H9 (cell line): ENCODE measurements at regions not wholly inside any gene's neighbourhood (a gene's known extent, or its start where the extent isn't known, plus 50 kb on each side); places are given as distances from the start of the nearest gene placed in this dataset.

Experiments used
- DNase-seq: peaks from one replicate; pipeline ENCODE4 v3.0.0-alpha.2; 2017
- H2AFZ ChIP-seq: one replicate; pipeline ENCODE4 v1.6.1; 2013; ENCODE audit warnings: mild to moderate bottlenecking, low read length, control low read depth, moderate library complexity
- H2AK5ac ChIP-seq: 2 replicates; pipeline ENCODE4 v1.6.1; 2013; ENCODE audit warnings: low read length, control low read depth, mixed read lengths; ENCODE audit not compliant: insufficient read length
- H2BK120ac ChIP-seq: one replicate; pipeline ENCODE4 v1.6.1; 2013; ENCODE audit warnings: low read depth, mild to moderate bottlenecking, low read length, control low read depth, inconsistent platforms; ENCODE audit not compliant: poor library complexity, severe bottlenecking
- H2BK12ac ChIP-seq: 2 replicates; pipeline ENCODE4 v1.6.1; 2013; ENCODE audit warnings: low read length, control low read depth, mixed read lengths, low read depth; ENCODE audit not compliant: insufficient read length
- H2BK15ac ChIP-seq: 2 replicates; pipeline ENCODE4 v1.6.1; 2013; ENCODE audit warnings: low read depth, low read length, control low read depth
- H2BK20ac ChIP-seq: one replicate; pipeline ENCODE4 v1.6.1; 2013; ENCODE audit warnings: low read depth, mild to moderate bottlenecking, low read length, control low read depth, inconsistent platforms; ENCODE audit not compliant: poor library complexity, severe bottlenecking
- H2BK5ac ChIP-seq: 2 replicates; pipeline ENCODE4 v1.6.1; 2013; ENCODE audit warnings: low read length, control low read depth, mixed read lengths; ENCODE audit not compliant: insufficient read length
- H3K14ac ChIP-seq: 2 replicates; pipeline ENCODE4 v1.6.1; 2013; ENCODE audit warnings: low read length, control low read depth; ENCODE audit not compliant: insufficient read depth
- H3K18ac ChIP-seq: 2 replicates; pipeline ENCODE4 v1.6.1; 2013; ENCODE audit warnings: low read depth, mild to moderate bottlenecking, mixed read lengths, low read length, control low read depth; ENCODE audit not compliant: insufficient read length
- H3K23ac ChIP-seq: 2 replicates; pipeline ENCODE4 v1.6.1; 2013; ENCODE audit warnings: low read length, control low read depth, mixed read lengths, low read depth; ENCODE audit not compliant: insufficient read length
- H3K23me2 ChIP-seq: 2 replicates; pipeline ENCODE4 v1.6.1; 2013; ENCODE audit warnings: low read depth, mild to moderate bottlenecking, mixed read lengths, low read length, control low read depth; ENCODE audit not compliant: insufficient read length, poor library complexity, severe bottlenecking
- H3K27ac ChIP-seq: 2 replicates; pipeline ENCODE4 v1.5.1; 2013; ENCODE audit warnings: low read length, control low read depth, mixed read lengths, low read depth; ENCODE audit not compliant: insufficient read length
- H3K27me3 ChIP-seq: 2 replicates; pipeline ENCODE4 v1.6.1; 2013; ENCODE audit warnings: low read length, control low read depth, inconsistent platforms; ENCODE audit not compliant: insufficient read depth
- H3K4ac ChIP-seq: 2 replicates; pipeline ENCODE4 v1.6.1; 2013; ENCODE audit warnings: low read depth, mild to moderate bottlenecking, control low read depth, inconsistent platforms, low read length, moderate library complexity
- H3K4me1 ChIP-seq: 2 replicates; pipeline ENCODE4 v1.6.1; 2013; ENCODE audit warnings: low read length, control low read depth, inconsistent platforms; ENCODE audit not compliant: insufficient read depth
- H3K4me2 ChIP-seq: 2 replicates; pipeline ENCODE4 v1.6.1; 2013; ENCODE audit warnings: low read length, control low read depth, mixed read lengths; ENCODE audit not compliant: insufficient read length, insufficient read depth
- H3K56ac ChIP-seq: 2 replicates; pipeline ENCODE4 v1.6.1; 2013; ENCODE audit warnings: low read depth, mild to moderate bottlenecking, mixed read lengths, low read length, control low read depth; ENCODE audit not compliant: insufficient read length
- H3K79me1 ChIP-seq: 2 replicates; pipeline ENCODE4 v1.6.1; 2013; ENCODE audit warnings: low read depth, mild to moderate bottlenecking, moderate library complexity, low read length, control low read depth, inconsistent platforms; ENCODE audit not compliant: insufficient read depth, poor library complexity, severe bottlenecking
- H3K79me2 ChIP-seq: 2 replicates; pipeline ENCODE4 v1.6.1; 2013; ENCODE audit warnings: low read length, control low read depth, inconsistent platforms; ENCODE audit not compliant: insufficient read depth
- H3K9ac ChIP-seq: 2 replicates; pipeline ENCODE4 v1.6.1; 2013; ENCODE audit warnings: low read length, control low read depth, mixed read lengths; ENCODE audit not compliant: insufficient read length; ENCODE audit errors: extremely low read depth
- H3K9me3 ChIP-seq: one replicate; pipeline ENCODE4 v1.6.1; 2013; ENCODE audit warnings: low read depth, low read length, inconsistent platforms; ENCODE audit not compliant: control insufficient read depth
- H3T11ph ChIP-seq: one replicate; pipeline ENCODE4 v1.6.1; 2013; ENCODE audit warnings: mild to moderate bottlenecking, low read length, control low read depth, inconsistent platforms
- H4K20me1 ChIP-seq: one replicate; pipeline ENCODE4 v1.6.1; 2013; ENCODE audit not compliant: control insufficient read depth, insufficient read length, insufficient read depth
- H4K5ac ChIP-seq: 2 replicates; pipeline ENCODE4 v1.6.1; 2013; ENCODE audit warnings: low read depth, mild to moderate bottlenecking, mixed read lengths, low read length, control low read depth; ENCODE audit not compliant: insufficient read length
- H4K8ac ChIP-seq: replicated peaks from 2 replicates; pipeline ENCODE4 v1.6.1; 2013; ENCODE audit warnings: low read length, control low read depth, mixed read lengths, low read depth; ENCODE audit not compliant: insufficient read length
- H4K91ac ChIP-seq: 2 replicates; pipeline ENCODE4 v1.6.1; 2013; ENCODE audit warnings: low read depth, mild to moderate bottlenecking, moderate library complexity, mixed read lengths, low read length, control low read depth; ENCODE audit not compliant: insufficient read length
- H3K27ac Mint-ChIP-seq, 3 experiments: 2 replicates in 2 of 3; 3 replicates in 1 of 3; pipeline ENCODE4 v1.8.0; 2020 to 2021; ENCODE audit warnings: mixed read lengths in 3 of 3, mild to moderate bottlenecking in 1 of 3, moderate library complexity in 1 of 3
- H3K27me3 Mint-ChIP-seq: 2 replicates; pipeline ENCODE4 v1.8.0; 2021; ENCODE audit warnings: low read depth, mild to moderate bottlenecking, moderate library complexity, mixed read lengths
- H3K36me3 Mint-ChIP-seq, 3 experiments: 2 replicates in 2 of 3; 3 replicates in 1 of 3; pipeline ENCODE4 v1.8.0; 2020 to 2021; ENCODE audit warnings: low read depth in 3 of 3, mixed read lengths in 3 of 3; ENCODE audit not compliant: insufficient read depth in 1 of 3
- H3K4me1 Mint-ChIP-seq, 2 experiments: 2 replicates each; pipeline ENCODE4 v1.8.0; 2020; ENCODE audit warnings: mixed read lengths in 2 of 2
- H3K4me3 Mint-ChIP-seq, 2 experiments: 2 replicates in 1 of 2; 3 replicates in 1 of 2; pipeline ENCODE4 v1.8.0; 2020 to 2021; ENCODE audit warnings: mild to moderate bottlenecking in 2 of 2, mixed read lengths in 2 of 2, moderate library complexity in 1 of 2
- H3K9me3 Mint-ChIP-seq, 2 experiments: 2 replicates in 1 of 2; 3 replicates in 1 of 2; pipeline ENCODE4 v1.8.0; 2020; ENCODE audit warnings: mild to moderate bottlenecking in 2 of 2, mixed read lengths in 2 of 2, moderate library complexity in 1 of 2
- CTCF ChIP-seq: fragments of 200-600 bp; sonication (generic); conservative IDR thresholded peaks from 3 replicates; pipeline ENCODE4 v1.8.0; 2021; ENCODE audit warnings: antibody characterized with exemption, mild to moderate bottlenecking
- WGBS: extraction: QIAGEN DNeasy Blood & Tissue Kit; methylation state at CpG from one replicate; pipeline ENCODE4 v1.1.7; 2013; ENCODE audit warnings: missing lambda C conversion rate, low lambda C conversion rate, mixed read lengths; ENCODE audit not compliant: insufficient read length; ENCODE audit errors: extremely low coverage; 5-methylcytosine and 5-hydroxymethylcytosine counted together

DNA sequence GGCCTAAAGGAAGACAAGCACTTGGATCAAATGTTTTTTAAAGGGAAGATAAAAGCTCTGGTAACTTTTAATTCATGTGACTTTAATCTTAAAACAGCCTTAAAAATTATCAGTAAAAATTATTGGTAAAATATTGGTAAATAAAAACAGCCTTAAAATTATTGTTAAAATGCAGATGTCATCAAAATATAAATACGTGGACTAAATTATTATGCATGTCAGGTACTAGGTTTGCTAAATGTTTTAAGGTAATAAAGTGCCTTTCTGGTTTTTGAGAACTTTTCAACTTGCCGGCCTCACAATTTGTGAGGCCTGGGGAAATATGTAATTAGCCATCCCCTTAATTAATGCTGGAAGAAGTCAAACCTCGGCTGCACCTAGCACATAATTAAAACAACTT lies 147.7 kb downstream of the PRR32 start:
- Histone ChIP-seq H4K5ac (no peak overlapping the region), H4K20me1 (no peaks in the 10 kb centered on the region), H3K14ac (no peak overlapping the region), H2BK5ac (no peak overlapping the region), H3K4ac (no peak overlapping the region), H3T11ph (no peak overlapping the region), H2BK120ac (no peak overlapping the region), H4K91ac (no peak overlapping the region), H2BK12ac (no peak overlapping the region), H2AFZ (no peak overlapping the region), H3K4me1 (no peaks in the 10 kb centered on the region), H3K23ac (no peak overlapping the region), H3K27ac (no peak overlapping the region), H2BK15ac (no peak overlapping the region), H3K56ac (no peak overlapping the region), H3K27me3 (no peaks in the 10 kb centered on the region), H3K9me3 (peaks cover 6% of the 10 kb centered on the region), H3K18ac (no peak overlapping the region), H2BK20ac (no peak overlapping the region), H2AK5ac (no peak overlapping the region), H3K79me2 (no peaks in the 10 kb centered on the region), H3K4me2 (no peak overlapping the region), H3K23me2 (no peaks in the 10 kb centered on the region), H3K9ac (no peak overlapping the region), H4K8ac (no peak overlapping the region), H3K79me1 (no peaks in the 10 kb centered on the region)
- peaks cover 9 to 20% (median 17%) of the 10 kb centered on the region in 3 experiments; a peak in 5 of 7 replicates for H3K36me3 Mint-ChIP-seq
- TF ChIP-seq CTCF = no peak
- no peaks in the 10 kb centered on the region; the same call in 1 of the 2 replicates for H3K27me3 Mint-ChIP-seq
- WGBS = no CpG with 5 or more reads among the region's 3 CpGs
- peaks cover 49 to 72% of the 10 kb centered on the region in 2 experiments for H3K9me3 Mint-ChIP-seq
- H3K4me1 Mint-ChIP-seq = no peaks in the 10 kb centered on the region; a peak in 1 of 4 replicates
- H3K27ac Mint-ChIP-seq = no peak overlapping the region
- DNase-seq = no peak
- no peak overlapping the region for H3K4me3 Mint-ChIP-seq
